Caco-2 (cell line): ENCODE measurements at regions not wholly inside any gene's neighbourhood (a gene's known extent, or its start where the extent isn't known, plus 50 kb on each side); places are given as distances from the start of the nearest gene placed in this dataset.

ENCODE experiments used
- BruUV-seq: library from RNA; stranded (reverse); fragments of 400-500 nt; replicated peaks from 2 replicates; lab custom pipeline; 2021; lab: Mats Ljungman, UMichigan
- CTCF ChIA-PET: fragments of 300-600 bp; sonication (Branson Sonifier 250); formaldehyde crosslinking; loops from one replicate; lab custom pipeline; 2022; ENCODE audit warnings: antibody characterized with exemption; lab: Charles Lee
- POLR2A ChIA-PET: fragments of 300-600 bp; sonication (Branson Sonifier 250); formaldehyde crosslinking; loops from one replicate; lab custom pipeline; 2022; ENCODE audit warnings: antibody characterized with exemption; lab: Charles Lee
- DNase-seq, 2 experiments: peaks; one replicate each; pipeline versions ENCODE4 v3.0.0 to v3.0.0-alpha.2; 2020 to 2022
- H3K27me3 ChIP-seq: replicated peaks from 2 replicates; pipeline ENCODE4 v1.6.0; 2011; ENCODE audit warnings: low read length; ENCODE audit not compliant: control insufficient read depth, insufficient read depth
- H3K36me3 ChIP-seq: 2 replicates; pipeline ENCODE4 v1.5.1; 2011; ENCODE audit warnings: low read length; ENCODE audit not compliant: control insufficient read depth, insufficient read depth
- H3K4me1 ChIP-seq: fragments of 250-450 bp; sonication (Bioruptor Pico); 2 replicates; pipeline ENCODE4 v1.5.1; 2020; ENCODE audit warnings: mild to moderate bottlenecking
- H3K4me3 ChIP-seq: 2 replicates; pipeline ENCODE4 v1.5.1; 2011; ENCODE audit warnings: low read depth, mild to moderate bottlenecking, control low read depth, low read length
- H3K9me3 ChIP-seq: fragments of 250-450 bp; sonication (Bioruptor Pico); 2 replicates; pipeline ENCODE4 v1.5.1; 2020; ENCODE audit warnings: mild to moderate bottlenecking, moderate library complexity
- H3K27ac Mint-ChIP-seq: one replicate; pipeline ENCODE4 v1.8.0; 2022; ENCODE audit warnings: mixed read lengths; ENCODE audit not compliant: unreplicated experiment
- H3K27me3 Mint-ChIP-seq: one replicate; pipeline ENCODE4 v1.8.0; 2022; ENCODE audit warnings: mixed read lengths; ENCODE audit not compliant: insufficient read depth, unreplicated experiment
- H3K36me3 Mint-ChIP-seq: one replicate; pipeline ENCODE4 v1.8.0; 2022; ENCODE audit warnings: mild to moderate bottlenecking, mixed read lengths; ENCODE audit not compliant: insufficient read depth, unreplicated experiment
- H3K4me1 Mint-ChIP-seq: one replicate; pipeline ENCODE4 v1.8.0; 2022; ENCODE audit warnings: low read depth, mixed read lengths; ENCODE audit not compliant: unreplicated experiment
- H3K4me3 Mint-ChIP-seq: one replicate; pipeline ENCODE4 v1.8.0; 2022; ENCODE audit warnings: mild to moderate bottlenecking, moderate library complexity, mixed read lengths; ENCODE audit not compliant: unreplicated experiment
- H3K9me3 Mint-ChIP-seq: one replicate; pipeline ENCODE4 v1.8.0; 2022; ENCODE audit warnings: mixed read lengths; ENCODE audit not compliant: unreplicated experiment
- intact Hi-C: fragments of 100-400 bp; cut with micrococcal nuclease; formaldehyde crosslinking; loops from one replicate; pipeline ENCODE4 v1.10.0; 2022; ENCODE audit not compliant: unreplicated experiment
- TF ChIP-seq, protein P1 (sequence below), 2 experiments: fragments of 200-600 bp in 1 of 2; IDR thresholded peaks; 1 replicate in 1 of 2; 2 replicates in 1 of 2; pipeline versions ENCODE4 v1.5.1 to v1.8.0; 2011 to 2022; ENCODE audit warnings: antibody characterized with exemption in 1 of 2, control low read depth in 1 of 2, inconsistent platforms in 1 of 2, low read depth in 1 of 2, low read length in 1 of 2, mild to moderate bottlenecking in 1 of 2, moderate library complexity in 1 of 2; ENCODE audit not compliant: insufficient read depth in 1 of 2, severe bottlenecking in 1 of 2, unreplicated experiment in 1 of 2

DNA sequence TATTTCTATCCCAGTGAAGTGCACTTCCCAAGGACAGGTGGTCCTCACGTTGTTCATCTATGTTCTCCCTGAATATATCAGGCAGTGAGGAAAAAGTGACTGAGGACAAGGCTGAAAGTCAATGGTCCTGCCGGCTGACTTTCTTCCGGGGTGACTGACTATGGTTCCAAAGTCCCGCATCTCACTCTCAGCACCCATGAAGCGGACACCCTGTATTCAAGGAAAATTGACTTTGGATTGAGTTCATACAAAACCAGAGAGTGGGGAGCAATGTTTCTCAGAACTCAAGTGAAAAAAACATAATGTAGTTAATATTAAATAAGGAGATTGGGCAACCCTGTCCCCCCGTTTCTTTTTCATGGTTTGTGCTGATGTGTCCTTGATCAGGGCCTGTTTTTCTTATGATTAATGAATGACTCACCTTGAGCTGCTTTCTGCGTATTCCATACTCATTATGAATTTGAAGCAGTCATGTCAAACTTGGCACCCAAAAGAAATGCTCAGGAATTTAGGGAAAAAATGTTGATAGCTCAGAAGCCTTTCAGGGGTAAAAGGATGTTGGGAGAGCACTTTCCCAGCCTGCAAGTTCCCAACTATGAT lies 184.0 kb downstream of the CYLD start:
- Histone ChIP-seq H3K36me3 (no peaks in the 10 kb centered on the region), H3K27me3 (no peaks in the 10 kb centered on the region), H3K4me3 (no peak overlapping the region), H3K9me3 (no peaks in the 10 kb centered on the region; the same call in 1 of the 2 replicates), H3K4me1 (no peaks in the 10 kb centered on the region)
- no peak for DNase-seq
- Mint-ChIP-seq H3K4me3 (no peak overlapping the region), H3K27ac (no peak overlapping the region), H3K27me3 (peaks cover 17% of the 10 kb centered on the region), H3K36me3 (no peaks in the 10 kb centered on the region), H3K4me1 (no peaks in the 10 kb centered on the region), H3K9me3 (no peaks in the 10 kb centered on the region)
- ChIA-PET POLR2A (no interaction called here), CTCF (no interaction called here)
- intact Hi-C loops: no loop called here
- TF ChIP-seq, protein P1, sequence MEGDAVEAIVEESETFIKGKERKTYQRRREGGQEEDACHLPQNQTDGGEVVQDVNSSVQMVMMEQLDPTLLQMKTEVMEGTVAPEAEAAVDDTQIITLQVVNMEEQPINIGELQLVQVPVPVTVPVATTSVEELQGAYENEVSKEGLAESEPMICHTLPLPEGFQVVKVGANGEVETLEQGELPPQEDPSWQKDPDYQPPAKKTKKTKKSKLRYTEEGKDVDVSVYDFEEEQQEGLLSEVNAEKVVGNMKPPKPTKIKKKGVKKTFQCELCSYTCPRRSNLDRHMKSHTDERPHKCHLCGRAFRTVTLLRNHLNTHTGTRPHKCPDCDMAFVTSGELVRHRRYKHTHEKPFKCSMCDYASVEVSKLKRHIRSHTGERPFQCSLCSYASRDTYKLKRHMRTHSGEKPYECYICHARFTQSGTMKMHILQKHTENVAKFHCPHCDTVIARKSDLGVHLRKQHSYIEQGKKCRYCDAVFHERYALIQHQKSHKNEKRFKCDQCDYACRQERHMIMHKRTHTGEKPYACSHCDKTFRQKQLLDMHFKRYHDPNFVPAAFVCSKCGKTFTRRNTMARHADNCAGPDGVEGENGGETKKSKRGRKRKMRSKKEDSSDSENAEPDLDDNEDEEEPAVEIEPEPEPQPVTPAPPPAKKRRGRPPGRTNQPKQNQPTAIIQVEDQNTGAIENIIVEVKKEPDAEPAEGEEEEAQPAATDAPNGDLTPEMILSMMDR (IDR thresholded peaks at IDR 0.05; ENCODE audit: insufficient read depth in 1 of 2, low read depth in 1 of 2, low read length in 1 of 2, severe bottlenecking in 1 of 2, unreplicated experiment in 1 of 2): no peak
- no TSS peak for BruUV-seq

DNA sequence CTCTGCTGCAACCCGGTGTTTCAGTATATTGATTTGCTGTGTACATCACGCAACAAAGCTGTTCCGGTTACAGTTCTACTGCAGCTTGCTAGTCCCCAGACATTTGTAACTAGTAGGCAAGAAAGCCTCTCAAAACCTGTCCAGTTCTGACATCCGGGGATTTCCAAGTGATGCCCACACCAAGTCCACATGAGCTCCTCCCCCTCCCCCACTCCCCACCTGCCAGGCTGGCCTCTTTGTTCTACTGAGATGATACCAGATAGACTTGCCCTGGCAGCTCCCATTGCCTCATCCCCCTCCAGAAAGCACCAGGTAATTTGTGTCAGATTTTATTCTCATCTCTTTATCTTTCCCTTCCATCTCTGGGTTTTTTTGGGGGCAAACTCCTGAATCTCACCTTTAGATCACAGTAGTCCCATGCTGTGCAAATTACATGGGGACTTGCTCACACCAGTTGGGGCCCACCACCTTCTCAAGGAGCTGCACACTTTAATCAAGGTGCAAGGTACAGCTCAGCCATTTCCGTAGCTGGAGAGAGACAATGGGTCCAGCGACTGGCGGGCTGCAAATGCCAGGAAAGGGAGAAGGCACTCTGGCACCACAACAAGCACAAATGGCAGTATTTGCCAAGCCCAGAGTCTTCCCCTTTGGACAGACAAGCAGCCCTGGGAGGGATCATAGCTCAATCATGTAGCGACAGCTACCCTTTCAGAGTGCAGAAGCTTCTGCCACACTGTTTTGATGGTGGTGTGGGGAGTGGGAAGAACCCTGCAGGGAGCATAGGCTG lies 183.1 kb downstream of the CYLD start:
- Histone ChIP-seq H3K9me3 (no peaks in the 10 kb centered on the region; the same call in 1 of the 2 replicates), H3K4me1 (no peaks in the 10 kb centered on the region), H3K4me3 (no peak overlapping the region), H3K27me3 (no peaks in the 10 kb centered on the region; the same call in 1 of the 2 replicates), H3K36me3 (no peaks in the 10 kb centered on the region)
- Mint-ChIP-seq H3K27ac (no peak overlapping the region), H3K4me3 (no peak overlapping the region), H3K9me3 (no peaks in the 10 kb centered on the region), H3K27me3 (peaks cover 17% of the 10 kb centered on the region), H3K4me1 (no peaks in the 10 kb centered on the region), H3K36me3 (no peaks in the 10 kb centered on the region)
- no peak for DNase-seq
- ChIA-PET POLR2A (no interaction called here), CTCF (interaction anchor here (0.6 kb wide), 1 partner anchor 263 kb away, joined by 3 read pairs; no protein-coding TSS in a partner anchor)
- no TSS peak for BruUV-seq
- TF ChIP-seq, protein P1 (IDR thresholded peaks at IDR 0.05; ENCODE audit: insufficient read depth in 1 of 2, low read depth in 1 of 2, low read length in 1 of 2, severe bottlenecking in 1 of 2, unreplicated experiment in 1 of 2): no peak
- intact Hi-C loops: no loop called here

DNA sequence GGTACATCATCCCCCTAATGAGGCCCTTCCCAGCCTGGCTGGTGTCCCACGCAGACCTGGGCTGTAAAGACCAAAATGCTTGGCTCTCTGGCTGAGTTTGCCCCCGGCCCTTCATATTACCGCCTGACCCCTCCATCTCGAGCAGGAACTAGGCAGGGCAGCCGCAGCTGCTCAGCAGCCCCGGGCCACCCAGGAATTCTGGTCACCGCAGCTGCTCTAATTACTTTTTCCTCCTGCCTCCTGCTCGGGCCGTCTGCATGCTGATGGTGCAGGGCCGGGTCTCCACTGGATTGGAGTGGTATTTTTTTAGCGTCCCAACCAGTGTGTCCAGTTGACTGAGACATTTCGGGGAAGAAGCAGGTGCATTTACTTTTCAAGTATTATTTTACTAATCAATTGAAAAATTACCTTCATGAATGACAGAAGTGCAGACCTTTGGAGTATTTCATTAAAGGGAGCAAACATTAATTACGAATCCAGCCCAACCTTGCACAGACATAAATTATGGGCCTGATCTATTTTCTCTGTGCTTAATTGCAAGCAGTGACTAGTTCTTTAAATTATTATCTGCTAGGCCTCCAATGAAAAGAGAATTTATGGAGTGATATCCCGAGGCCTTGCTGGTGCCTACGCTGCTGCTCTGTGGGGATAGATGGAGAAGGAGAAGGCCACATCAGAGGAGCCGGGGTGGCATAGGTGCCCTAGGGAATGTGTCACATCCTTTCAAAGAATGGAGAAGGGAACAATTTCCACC lies 176.2 kb downstream of the CYLD start:
- H3K27me3 ChIP-seq: no peaks in the 10 kb centered on the region; the same call in 1 of the 2 replicates
- H3K4me3 ChIP-seq: no peak overlapping the region
- TF ChIP-seq, protein P1 (IDR thresholded peaks at IDR 0.05; ENCODE audit: insufficient read depth in 1 of 2, low read depth in 1 of 2, low read length in 1 of 2, severe bottlenecking in 1 of 2, unreplicated experiment in 1 of 2): no peak
- no peaks in the 10 kb centered on the region for H3K36me3 Mint-ChIP-seq
- BruUV-seq: no TSS peak
- H3K4me1 ChIP-seq: no peaks in the 10 kb centered on the region
- H3K4me3 Mint-ChIP-seq: no peak overlapping the region
- intact Hi-C loops: no loop called here
- no peak overlapping the region for H3K27ac Mint-ChIP-seq
- no peak for DNase-seq
- no peaks in the 10 kb centered on the region for H3K4me1 Mint-ChIP-seq
- no peaks in the 10 kb centered on the region for H3K9me3 Mint-ChIP-seq
- no peaks in the 10 kb centered on the region for H3K9me3 ChIP-seq
- no peaks in the 10 kb centered on the region for H3K36me3 ChIP-seq
- peaks cover 20% of the 10 kb centered on the region for H3K27me3 Mint-ChIP-seq
- ChIA-PET CTCF (no interaction called here), POLR2A (no interaction called here)
